TTC549 (cell line): ENCODE measurements at regions not wholly inside any gene's neighbourhood (a gene's known extent, or its start where the extent isn't known, plus 50 kb on each side); places are given as distances from the start of the nearest gene placed in this dataset.
"Not testable (repeated sequence)": the region's sequence is repeated elsewhere in the genome, so short reads cannot be mapped to it uniquely, and the experiment has no call there.

Source experiments
- FAIRE-seq: peaks from 2 replicates; lab custom pipeline; 2012; peaks lifted over from hg19 to GRCh38; lab: Jason Lieb, UNC

GRCh38 chr4:82301390-82301789, 72.4 kb downstream of the HNRNPD start:
- FAIRE-seq = not testable (repeated sequence)

GRCh38 chr4:82293304-82293703, 80.5 kb downstream of the HNRNPD start:
- FAIRE-seq = no peak

GRCh38 chr4:82287720-82288119, 86.1 kb downstream of the HNRNPD start:
- no peak for FAIRE-seq

- peak; percentile 92 for FAIRE-seq
These were observed 88.7 kb downstream of the HNRNPD start for GRCh38 chr4:82284858-82285805.

GRCh38 chr4:82284475-82284857, 89.3 kb downstream of the HNRNPD start:
- FAIRE-seq = no peak

- FAIRE-seq = no peak
These were observed 90.9 kb downstream of the HNRNPD start for GRCh38 chr4:82282875-82283274.

GRCh38 chr4:82279550-82279949, 94.2 kb downstream of the HNRNPD start:
- not testable (repeated sequence) for FAIRE-seq

- no peak for FAIRE-seq
These were observed 97.5 kb downstream of the HNRNPD start for GRCh38 chr4:82276332-82276640.

GRCh38 chr4:82275431-82276331, 98.1 kb downstream of the HNRNPD start:
- FAIRE-seq = no peak

GRCh38 chr4:82274700-82275099, 99.1 kb downstream of the HNRNPD start:
- not testable (repeated sequence) for FAIRE-seq

- FAIRE-seq = not testable (repeated sequence)
These were observed 101.3 kb downstream of the HNRNPD start for GRCh38 chr4:82272523-82272922.

GRCh38 chr4:82271915-82272480, 101.8 kb downstream of the HNRNPD start:
- not testable (repeated sequence) for FAIRE-seq

- no peak for FAIRE-seq
These were observed 105.0 kb downstream of the HNRNPD start for GRCh38 chr4:82268826-82269193.

- FAIRE-seq = peak; percentile 36
These were observed 105.6 kb downstream of the HNRNPD start for GRCh38 chr4:82268050-82268825.

- FAIRE-seq = no peak
These were observed 106.3 kb downstream of the HNRNPD start for GRCh38 chr4:82267506-82267905.

GRCh38 chr4:82266345-82266744, 107.4 kb downstream of the HNRNPD start:
- FAIRE-seq = no peak

- FAIRE-seq = no peak
These were observed 112.7 kb downstream of the HNRNPD start for GRCh38 chr4:82261084-82261483.

GRCh38 chr4:82260632-82261031, 113.2 kb downstream of the HNRNPD start:
- FAIRE-seq = no peak

GRCh38 chr4:82256718-82257117, 117.1 kb downstream of the HNRNPD start:
- FAIRE-seq = no peak

- no peak for FAIRE-seq
These were observed 118.1 kb downstream of the HNRNPD start for GRCh38 chr4:82255657-82256056.

- no peak for FAIRE-seq
These were observed 124.7 kb downstream of the HNRNPD start for GRCh38 chr4:82248903-82249632.
